ENCODE measurements at regions not wholly inside any gene's neighbourhood (a gene's known extent, or its start where the extent isn't known, plus 50 kb on each side); places are given as distances from the start of the nearest gene placed in this dataset.

DNA sequence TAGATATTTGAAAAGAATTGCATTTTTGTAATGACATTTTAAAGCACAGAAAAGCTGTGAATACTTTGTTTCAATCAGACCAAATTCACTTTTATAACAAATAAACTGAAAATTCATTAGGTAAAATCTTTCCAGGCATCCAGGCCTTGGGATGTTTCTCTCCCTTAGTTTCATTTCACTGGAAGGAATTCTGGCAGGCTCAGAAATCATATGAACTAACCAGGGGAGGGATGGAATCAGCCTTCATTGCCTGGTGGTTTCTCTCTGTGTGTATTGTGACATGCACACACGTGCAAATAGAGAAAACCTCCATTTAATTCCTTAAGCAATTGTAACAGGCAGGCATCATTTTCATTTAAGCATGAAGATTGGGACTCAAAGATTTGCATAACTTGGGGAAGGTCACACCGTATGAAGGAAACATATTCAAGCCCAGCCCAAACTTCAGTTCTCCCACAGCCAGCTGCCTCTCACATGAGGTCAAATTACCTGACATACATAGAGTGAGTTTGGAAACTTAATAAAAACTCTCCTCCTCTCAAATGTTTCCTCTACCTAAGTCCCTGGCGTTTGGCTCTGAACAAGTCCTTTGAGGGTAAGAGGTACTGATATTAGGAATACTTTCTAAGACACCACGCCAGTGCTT, 376.1 kb upstream of the MCTP2 start:
- TF ChIP-seq, protein P1, sequence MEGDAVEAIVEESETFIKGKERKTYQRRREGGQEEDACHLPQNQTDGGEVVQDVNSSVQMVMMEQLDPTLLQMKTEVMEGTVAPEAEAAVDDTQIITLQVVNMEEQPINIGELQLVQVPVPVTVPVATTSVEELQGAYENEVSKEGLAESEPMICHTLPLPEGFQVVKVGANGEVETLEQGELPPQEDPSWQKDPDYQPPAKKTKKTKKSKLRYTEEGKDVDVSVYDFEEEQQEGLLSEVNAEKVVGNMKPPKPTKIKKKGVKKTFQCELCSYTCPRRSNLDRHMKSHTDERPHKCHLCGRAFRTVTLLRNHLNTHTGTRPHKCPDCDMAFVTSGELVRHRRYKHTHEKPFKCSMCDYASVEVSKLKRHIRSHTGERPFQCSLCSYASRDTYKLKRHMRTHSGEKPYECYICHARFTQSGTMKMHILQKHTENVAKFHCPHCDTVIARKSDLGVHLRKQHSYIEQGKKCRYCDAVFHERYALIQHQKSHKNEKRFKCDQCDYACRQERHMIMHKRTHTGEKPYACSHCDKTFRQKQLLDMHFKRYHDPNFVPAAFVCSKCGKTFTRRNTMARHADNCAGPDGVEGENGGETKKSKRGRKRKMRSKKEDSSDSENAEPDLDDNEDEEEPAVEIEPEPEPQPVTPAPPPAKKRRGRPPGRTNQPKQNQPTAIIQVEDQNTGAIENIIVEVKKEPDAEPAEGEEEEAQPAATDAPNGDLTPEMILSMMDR (IDR thresholded peaks at IDR 0.05 in 4 of 5, conservative IDR thresholded peaks at IDR 0.05 in 1 of 5), result no peak
- TF ChIP-seq POLR2A (IDR thresholded peaks at IDR 0.05), result no peak

Data from gastrocnemius medialis (tissue), 4 donors.